Mesodermal cell (in vitro differentiated cells): ENCODE measurements at regions not wholly inside any gene's neighbourhood (a gene's known extent, or its start where the extent isn't known, plus 50 kb on each side); places are given as distances from the start of the nearest gene placed in this dataset.
"Not testable (repeated sequence)": the region's sequence is repeated elsewhere in the genome, so short reads cannot be mapped to it uniquely, and the experiment has no call there.

Experiments used
- H3K27ac ChIP-seq: 2 replicates; pipeline ENCODE4 v1.7.0; 2013; ENCODE audit warnings: mild to moderate bottlenecking, low read depth, low read length, moderate library complexity; ENCODE audit not compliant: severe bottlenecking
- H3K36me3 ChIP-seq: 2 replicates; pipeline ENCODE4 v1.7.1; 2013; ENCODE audit warnings: mild to moderate bottlenecking, low read length, moderate library complexity; ENCODE audit not compliant: control insufficient read depth, insufficient read depth
- H3K4me1 ChIP-seq: one replicate; pipeline ENCODE4 v1.7.1; 2013; ENCODE audit warnings: mild to moderate bottlenecking, low read length; ENCODE audit not compliant: insufficient read depth, control insufficient read depth, poor library complexity, severe bottlenecking
- H3K4me3 ChIP-seq: 2 replicates; pipeline ENCODE4 v1.7.0; 2013; ENCODE audit warnings: low read length, control low read depth, mild to moderate bottlenecking; ENCODE audit not compliant: insufficient read depth, poor library complexity, severe bottlenecking; ENCODE audit errors: extremely low read depth
- H3K9me3 ChIP-seq: 2 replicates; pipeline ENCODE4 v1.7.1; 2013; ENCODE audit warnings: mild to moderate bottlenecking, low read length, moderate library complexity; ENCODE audit not compliant: control insufficient read depth
- WGBS, 2 experiments: methylation state at CpG; one replicate each; pipeline ENCODE4 v1.1.5; 2013; ENCODE audit warnings: missing lambda C conversion rate in 2 of 2; ENCODE audit not compliant: insufficient coverage in 2 of 2; 5-methylcytosine and 5-hydroxymethylcytosine counted together

- WGBS, 2 experiments: 78 to 100% methylated on average over 2 to 4 of the region's 9 CpGs
- H3K4me3 ChIP-seq, H3K36me3 ChIP-seq, H3K4me1 ChIP-seq, H3K9me3 ChIP-seq, H3K27ac ChIP-seq: not testable (repeated sequence)
Observed at GRCh38 chr12:131284954-131285904, 331.5 kb downstream of the ADGRD1 start.

GRCh38 chr12:131285905-131286295, 332.2 kb downstream of the ADGRD1 start:
- WGBS, 2 experiments: 92 to 96% methylated on average over 8 to 9 of the region's 19 CpGs
- H3K36me3 ChIP-seq, H3K9me3 ChIP-seq, H3K27ac ChIP-seq, H3K4me3 ChIP-seq, H3K4me1 ChIP-seq: not testable (repeated sequence)

GRCh38 chr12:131286301-131286700, 332.6 kb downstream of the ADGRD1 start:
- H3K4me3 ChIP-seq, H3K27ac ChIP-seq, H3K36me3 ChIP-seq, H3K4me1 ChIP-seq, H3K9me3 ChIP-seq: not testable (repeated sequence)
- 93 to 100% methylated on average over 1 to 2 of the region's 24 CpGs for WGBS, 2 experiments

- H3K4me1 ChIP-seq: no peaks in the 10 kb centered on the region
- H3K9me3 ChIP-seq: no peaks in the 10 kb centered on the region
- no peak overlapping the region for H3K4me3 ChIP-seq
- no peak overlapping the region for H3K27ac ChIP-seq
- H3K36me3 ChIP-seq: no peaks in the 10 kb centered on the region
- 91 to 92% methylated on average over 13 to 18 of the region's 25 CpGs for WGBS, 2 experiments
Observed at GRCh38 chr12:131287015-131287937, 333.6 kb downstream of the ADGRD1 start.

- WGBS, 2 experiments: 88 to 90% methylated on average over 16 to 22 of the region's 27 CpGs
- no peaks in the 10 kb centered on the region for H3K36me3 ChIP-seq
Observed at GRCh38 chr12:131287938-131288764, 334.4 kb downstream of the ADGRD1 start.

GRCh38 chr12:131288765-131289695, 335.3 kb downstream of the ADGRD1 start:
- H3K27ac ChIP-seq, H3K36me3 ChIP-seq, H3K4me3 ChIP-seq, H3K9me3 ChIP-seq, H3K4me1 ChIP-seq: not testable (repeated sequence)
- 86 to 88% methylated on average over 10 to 14 of the region's 19 CpGs for WGBS, 2 experiments

More at GRCh38 chr12:131287938-131288764, 334.4 kb downstream of the ADGRD1 start:
- H3K4me3 ChIP-seq: no peak overlapping the region
- H3K9me3 ChIP-seq: no peaks in the 10 kb centered on the region
- H3K4me1 ChIP-seq: no peaks in the 10 kb centered on the region
- H3K27ac ChIP-seq: no peak overlapping the region

GRCh38 chr12:131289807-131290206, 336.1 kb downstream of the ADGRD1 start:
- not testable (repeated sequence) for H3K9me3 ChIP-seq, H3K36me3 ChIP-seq, H3K4me1 ChIP-seq, H3K27ac ChIP-seq, H3K4me3 ChIP-seq
- WGBS, 2 experiments: 81 to 90% methylated on average over 2 to 3 of the region's 8 CpGs

- no peaks in the 10 kb centered on the region for H3K9me3 ChIP-seq
- no peaks in the 10 kb centered on the region for H3K4me1 ChIP-seq
- WGBS, 2 experiments: 80% methylated on average over 4 to 8 of the region's 10 CpGs
- H3K36me3 ChIP-seq: no peaks in the 10 kb centered on the region
- H3K27ac ChIP-seq: no peak overlapping the region
- no peak overlapping the region for H3K4me3 ChIP-seq
Observed at GRCh38 chr12:131290255-131290959, 336.7 kb downstream of the ADGRD1 start.
